H1 (cell line): ENCODE measurements at regions not wholly inside any gene's neighbourhood (a gene's known extent, or its start where the extent isn't known, plus 50 kb on each side); places are given as distances from the start of the nearest gene placed in this dataset.

Source experiments
- CTCF ChIA-PET: fragments of 300-600 bp; sonication (Branson Sonifier 250); formaldehyde crosslinking; loops from one replicate; lab custom pipeline; 2021; ENCODE audit not compliant: partially characterized antibody; lab: Charles Lee
- POLR2A ChIA-PET: fragments of 300-600 bp; sonication (Branson Sonifier 250); formaldehyde crosslinking; loops from one replicate; lab custom pipeline; 2021; ENCODE audit warnings: inconsistent platforms; ENCODE audit not compliant: partially characterized antibody; lab: Charles Lee
- DNase-seq, 2 experiments: peaks; one replicate each; pipeline versions ENCODE4 v3.0.0 to v3.0.0-alpha.2; 2010 to 2022; ENCODE audit warnings: low spot score in 2 of 2, low read depth in 1 of 2, mixed read lengths in 1 of 2
- FAIRE-seq: peaks from 2 replicates; lab custom pipeline; 2011; peaks lifted over from hg19 to GRCh38; lab: Jason Lieb, UNC
- H2AFZ ChIP-seq: 2 replicates; pipeline ENCODE4 v1.8.1; 2012; ENCODE audit warnings: low read length, inconsistent platforms
- H2AK5ac ChIP-seq: 2 replicates; pipeline ENCODE4 v1.6.1; 2013; ENCODE audit warnings: low read depth, low read length
- H2BK120ac ChIP-seq: replicated peaks from 2 replicates; pipeline ENCODE3; 2013; ENCODE audit warnings: low read depth, low read length, inconsistent platforms
- H2BK12ac ChIP-seq: 2 replicates; pipeline ENCODE4 v1.6.1; 2013; ENCODE audit warnings: low read depth, low read length
- H2BK15ac ChIP-seq: 2 replicates; pipeline ENCODE4 v1.6.1; 2013; ENCODE audit warnings: low read length
- H2BK20ac ChIP-seq: 2 replicates; pipeline ENCODE4 v1.6.1; 2013; ENCODE audit warnings: low read length
- H2BK5ac ChIP-seq: 2 replicates; pipeline ENCODE4 v1.6.1; 2013; ENCODE audit warnings: low read depth, low read length
- H3K14ac ChIP-seq: 2 replicates; pipeline ENCODE4 v1.6.1; 2013; ENCODE audit warnings: inconsistent platforms; ENCODE audit not compliant: insufficient read length
- H3K18ac ChIP-seq: 2 replicates; pipeline ENCODE4 v1.6.1; 2013; ENCODE audit warnings: low read length; ENCODE audit errors: extremely low read depth
- H3K23ac ChIP-seq: 2 replicates; pipeline ENCODE4 v1.6.1; 2013; ENCODE audit warnings: inconsistent platforms; ENCODE audit not compliant: insufficient read length
- H3K23me2 ChIP-seq: 2 replicates; pipeline ENCODE4 v1.6.1; 2013; ENCODE audit warnings: low read depth, low read length
- H3K27ac ChIP-seq: 2 replicates; pipeline ENCODE4 v1.6.1; 2011; ENCODE audit warnings: low read depth, low read length, inconsistent platforms
- H3K27me3 ChIP-seq, 4 experiments: replicated peaks in 1 of 4; 1 replicate in 1 of 4; 2 replicates in 3 of 4; pipeline versions ENCODE4 v1.6.1 to v1.8.1; 2011 to 2013; ENCODE audit warnings: low read length in 3 of 4, mild to moderate bottlenecking in 3 of 4, inconsistent platforms in 2 of 4, mixed read lengths in 2 of 4, moderate library complexity in 1 of 4; ENCODE audit not compliant: control insufficient read depth in 3 of 4, insufficient read depth in 3 of 4; ENCODE audit errors: extremely low read depth in 1 of 4
- H3K36me3 ChIP-seq, 4 experiments: 2 replicates each; pipeline versions ENCODE4 v1.6.1 to v1.8.1; 2011 to 2013; ENCODE audit warnings: mild to moderate bottlenecking in 4 of 4, low read length in 3 of 4, moderate library complexity in 2 of 4, control low read depth in 1 of 4, inconsistent platforms in 1 of 4; ENCODE audit not compliant: insufficient read depth in 4 of 4, control insufficient read depth in 2 of 4
- H3K4ac ChIP-seq: replicated peaks from 2 replicates; pipeline ENCODE3; 2013; ENCODE audit warnings: low read length, low read depth, mixed read lengths, inconsistent platforms; ENCODE audit not compliant: insufficient read length
- H3K4me1 ChIP-seq, 4 experiments: replicated peaks in 1 of 4; 1 replicate in 1 of 4; 2 replicates in 3 of 4; pipeline versions ENCODE4 v1.6.1 to v1.8.1; 2011 to 2013; ENCODE audit warnings: low read length in 3 of 4, inconsistent platforms in 2 of 4, mixed read lengths in 1 of 4; ENCODE audit not compliant: insufficient read depth in 4 of 4, control insufficient read depth in 3 of 4
- H3K4me2 ChIP-seq, 2 experiments: 2 replicates each; pipeline versions ENCODE4 v1.6.1 to v1.8.1; 2011 to 2013; ENCODE audit warnings: low read depth in 2 of 2, low read length in 2 of 2, control low read depth in 1 of 2, inconsistent platforms in 1 of 2, mild to moderate bottlenecking in 1 of 2; ENCODE audit not compliant: insufficient read depth in 1 of 2
- H3K4me3 ChIP-seq, 4 experiments: fragments of 200-600, 300-600 bp in 1 of 4; sonication (generic), shearing (Covaris generic), sonication (Bioruptor Twin) in 1 of 4; 2 replicates each; pipeline versions ENCODE4 v1.5.1 to v1.8.1; 2011 to 2016; ENCODE audit warnings: low read length in 4 of 4, low read depth in 3 of 4, control low read depth in 2 of 4, inconsistent platforms in 2 of 4, mild to moderate bottlenecking in 2 of 4, mixed read lengths in 1 of 4, moderate library complexity in 1 of 4; ENCODE audit not compliant: insufficient read depth in 2 of 4; ENCODE audit errors: extremely low read depth in 1 of 4
- H3K56ac ChIP-seq: replicated peaks from 2 replicates; pipeline ENCODE3; 2013; ENCODE audit warnings: low read depth, mild to moderate bottlenecking, mixed read lengths, low read length, inconsistent platforms; ENCODE audit not compliant: insufficient read length
- H3K79me1 ChIP-seq: 2 replicates; pipeline ENCODE4 v1.6.1; 2013; ENCODE audit warnings: low read depth, low read length, control low read depth
- H3K79me2 ChIP-seq, 2 experiments: 2 replicates each; pipeline versions ENCODE4 v1.6.1 to v1.8.1; 2012 to 2013; ENCODE audit warnings: low read length in 2 of 2, mild to moderate bottlenecking in 2 of 2, inconsistent platforms in 1 of 2; ENCODE audit not compliant: insufficient read depth in 2 of 2, control insufficient read depth in 1 of 2
- H3K9ac ChIP-seq, 4 experiments: replicated peaks in 1 of 4; 1 replicate in 1 of 4; 2 replicates in 3 of 4; pipeline versions ENCODE4 v1.6.1 to v1.8.1; 2011 to 2013; ENCODE audit warnings: low read depth in 3 of 4, low read length in 3 of 4, control low read depth in 2 of 4, mild to moderate bottlenecking in 2 of 4, moderate library complexity in 2 of 4, inconsistent platforms in 1 of 4; ENCODE audit errors: extremely low read depth in 1 of 4
- H3K9me3 ChIP-seq, 2 experiments: 2 replicates each; pipeline versions ENCODE4 v1.6.1 to v1.8.1; 2012 to 2013; ENCODE audit warnings: mild to moderate bottlenecking in 2 of 2, moderate library complexity in 2 of 2, control low read depth in 1 of 2, inconsistent platforms in 1 of 2, low read depth in 1 of 2, low read length in 1 of 2, mixed read lengths in 1 of 2; ENCODE audit not compliant: insufficient read depth in 2 of 2
- H4K20me1 ChIP-seq, 2 experiments: replicated peaks in 1 of 2; 2 replicates each; pipeline versions ENCODE3 to v1.8.1; 2011 to 2013; ENCODE audit warnings: inconsistent platforms in 2 of 2, low read length in 2 of 2, mild to moderate bottlenecking in 1 of 2; ENCODE audit not compliant: insufficient read depth in 2 of 2, control insufficient read depth in 1 of 2
- H4K5ac ChIP-seq: 2 replicates; pipeline ENCODE4 v1.6.1; 2013; ENCODE audit warnings: low read length, low read depth, mixed read lengths, inconsistent platforms; ENCODE audit not compliant: insufficient read length
- H4K8ac ChIP-seq: 2 replicates; pipeline ENCODE4 v1.8.0; 2013; ENCODE audit warnings: mild to moderate bottlenecking, moderate library complexity, low read length, inconsistent platforms; ENCODE audit not compliant: insufficient read depth; ENCODE audit errors: extremely low read depth
- H4K91ac ChIP-seq: replicated peaks from 2 replicates; pipeline ENCODE3; 2013; ENCODE audit warnings: low read length, mixed read lengths, inconsistent platforms; ENCODE audit not compliant: insufficient read length
- BCL11A ChIP-seq, 2 experiments: IDR thresholded peaks; one replicate each; pipeline ENCODE4 v1.6.1; 2011; ENCODE audit warnings: low read depth in 2 of 2, low read length in 2 of 2, mild to moderate bottlenecking in 2 of 2
- GTF2F1 ChIP-seq: IDR thresholded peaks from 2 replicates; pipeline ENCODE4 v1.6.1; 2012; ENCODE audit warnings: low read depth, low read length, improper control_type of control experiment, borderline replicate concordance
- JUND ChIP-seq: IDR thresholded peaks from 2 replicates; pipeline ENCODE4 v1.6.1; 2011; ENCODE audit warnings: mild to moderate bottlenecking, improper control_type of control experiment, low read length
- KDM1A ChIP-seq: fragments of 200-600, 300-600 bp; sonication (generic); IDR thresholded peaks from 2 replicates; pipeline ENCODE4 v1.7.1; 2016; ENCODE audit warnings: mild to moderate bottlenecking, low read length, borderline replicate concordance
- RFX5 ChIP-seq: IDR thresholded peaks from 2 replicates; pipeline ENCODE4 v1.6.1; 2011; ENCODE audit warnings: low read depth, low read length, improper control_type of control experiment, borderline replicate concordance
- RNF2 ChIP-seq: fragments of 200-900, 300-1000 bp; sonication (generic); IDR thresholded peaks from 2 replicates; pipeline ENCODE4 v1.7.1; 2016; ENCODE audit warnings: borderline replicate concordance, low read depth, mild to moderate bottlenecking, antibody characterized with exemption, low read length; ENCODE audit not compliant: poor library complexity, severe bottlenecking; ENCODE audit errors: missing control alignments
- SRF ChIP-seq: IDR thresholded peaks from 2 replicates; pipeline ENCODE4 v1.6.1; 2011; ENCODE audit warnings: mild to moderate bottlenecking, low read depth, low read length, moderate library complexity
- WGBS, 2 experiments: shearing (Covaris generic) in 1 of 2; methylation state at CpG; one replicate each; pipeline versions ENCODE4 v1.1.6 to v1.1.7; 2013 to 2015; ENCODE audit warnings: low lambda C conversion rate in 2 of 2, mixed read lengths in 2 of 2, inconsistent platforms in 1 of 2, low coverage in 1 of 2, missing lambda C conversion rate in 1 of 2; ENCODE audit not compliant: insufficient replicate concordance in 2 of 2, insufficient coverage in 1 of 2, insufficient read length in 1 of 2; ENCODE audit errors: extremely low coverage in 1 of 2, missing lambda C conversion rate in 1 of 2; 5-methylcytosine and 5-hydroxymethylcytosine counted together
- TF ChIP-seq, protein P1 (sequence below), 3 experiments: IDR thresholded peaks; 1 replicate in 2 of 3; 2 replicates in 1 of 3; pipeline versions ENCODE4 v1.5.1 to v1.6.1; 2011; ENCODE audit warnings: low read length in 3 of 3, mild to moderate bottlenecking in 3 of 3, inconsistent platforms in 2 of 3, low read depth in 1 of 3, moderate library complexity in 1 of 3; ENCODE audit not compliant: insufficient read depth in 1 of 3; ENCODE audit errors: control extremely low read depth in 1 of 3

DNA sequence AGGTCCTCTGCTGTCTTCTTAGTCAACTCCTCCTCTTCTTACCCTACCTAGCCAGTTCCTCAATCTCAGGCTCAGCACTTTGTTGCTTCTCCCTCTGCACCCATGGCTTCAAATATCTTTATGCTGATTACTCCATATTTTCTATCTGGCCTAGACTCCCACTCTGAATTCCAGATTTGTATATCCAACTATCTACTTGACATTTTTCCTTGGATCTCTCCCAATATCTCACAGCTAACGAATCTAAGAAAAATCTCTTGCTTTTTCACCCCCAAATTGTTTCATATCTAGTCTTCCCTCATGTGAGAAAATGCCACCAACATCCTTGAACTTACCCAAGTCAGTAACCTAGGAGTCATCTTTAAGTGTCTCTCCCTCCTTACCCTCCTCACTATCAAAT, 176.4 kb upstream of the ERCC4 start:
- no peak overlapping the region for H4K5ac ChIP-seq
- no peak overlapping the region for H3K27ac ChIP-seq
- H3K9me3 ChIP-seq = peaks cover 6 to 13% of the 10 kb centered on the region in 2 experiments; a peak in 2 of 4 replicates
- CTCF ChIA-PET = interaction anchor here (0.7 to 1.1 kb wide), 2 partner anchors 24 to 262 kb away, joined by 4 read pairs; no protein-coding TSS in a partner anchor
- H3K4me2 ChIP-seq = no peak overlapping the region
- no peak for TF ChIP-seq KDM1A
- no peak for TF ChIP-seq RFX5
- TF ChIP-seq JUND = no peak
- no peak for TF ChIP-seq SRF
- no peak for TF ChIP-seq BCL11A (IDR thresholded peaks at IDR 0.05; ENCODE audit: low read depth in 2 of 2, low read length in 2 of 2)
- TF ChIP-seq GTF2F1 = no peak
- TF ChIP-seq, protein P1, sequence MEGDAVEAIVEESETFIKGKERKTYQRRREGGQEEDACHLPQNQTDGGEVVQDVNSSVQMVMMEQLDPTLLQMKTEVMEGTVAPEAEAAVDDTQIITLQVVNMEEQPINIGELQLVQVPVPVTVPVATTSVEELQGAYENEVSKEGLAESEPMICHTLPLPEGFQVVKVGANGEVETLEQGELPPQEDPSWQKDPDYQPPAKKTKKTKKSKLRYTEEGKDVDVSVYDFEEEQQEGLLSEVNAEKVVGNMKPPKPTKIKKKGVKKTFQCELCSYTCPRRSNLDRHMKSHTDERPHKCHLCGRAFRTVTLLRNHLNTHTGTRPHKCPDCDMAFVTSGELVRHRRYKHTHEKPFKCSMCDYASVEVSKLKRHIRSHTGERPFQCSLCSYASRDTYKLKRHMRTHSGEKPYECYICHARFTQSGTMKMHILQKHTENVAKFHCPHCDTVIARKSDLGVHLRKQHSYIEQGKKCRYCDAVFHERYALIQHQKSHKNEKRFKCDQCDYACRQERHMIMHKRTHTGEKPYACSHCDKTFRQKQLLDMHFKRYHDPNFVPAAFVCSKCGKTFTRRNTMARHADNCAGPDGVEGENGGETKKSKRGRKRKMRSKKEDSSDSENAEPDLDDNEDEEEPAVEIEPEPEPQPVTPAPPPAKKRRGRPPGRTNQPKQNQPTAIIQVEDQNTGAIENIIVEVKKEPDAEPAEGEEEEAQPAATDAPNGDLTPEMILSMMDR (IDR thresholded peaks at IDR 0.05; ENCODE audit: control extremely low read depth in 1 of 3, insufficient read depth in 1 of 3, low read depth in 1 of 3, low read length in 3 of 3) = no peak
- no peak for TF ChIP-seq RNF2
- H4K91ac ChIP-seq = no peak overlapping the region
- H3K9ac ChIP-seq = no peak overlapping the region
- H3K14ac ChIP-seq = no peak overlapping the region
- H3K4me1 ChIP-seq = no peaks in the 10 kb centered on the region
- no peak overlapping the region for H3K4ac ChIP-seq
- H3K79me2 ChIP-seq = no peaks in the 10 kb centered on the region
- no peak overlapping the region for H2BK15ac ChIP-seq
- H3K4me3 ChIP-seq = no peak overlapping the region
- no peaks in the 10 kb centered on the region for H4K20me1 ChIP-seq
- H3K23me2 ChIP-seq = no peaks in the 10 kb centered on the region
- H2AFZ ChIP-seq = no peak overlapping the region
- no peak overlapping the region for H4K8ac ChIP-seq
- H3K79me1 ChIP-seq = no peaks in the 10 kb centered on the region; the same call in 1 of the 2 replicates
- POLR2A ChIA-PET = interaction anchor here (0.7 kb wide), 1 partner anchor 120 kb away, joined by 3 read pairs; no protein-coding TSS in a partner anchor
- no peak overlapping the region for H3K56ac ChIP-seq
- no peak overlapping the region for H3K18ac ChIP-seq
- H3K23ac ChIP-seq = no peak overlapping the region
- no peak overlapping the region for H2BK120ac ChIP-seq
- H2BK12ac ChIP-seq = no peak overlapping the region
- 88% methylated on average over 1 of the region's 1 CpG; no CpG with 5 or more reads in 1 of the 2 experiments for WGBS, 2 experiments
- no peaks in the 10 kb centered on the region for H3K36me3 ChIP-seq
- DNase-seq (no peak), FAIRE-seq (no peak)
- no peak overlapping the region for H2BK20ac ChIP-seq
- H3K27me3 ChIP-seq = no peaks in the 10 kb centered on the region
- H2AK5ac ChIP-seq = no peak overlapping the region
- H2BK5ac ChIP-seq = no peak overlapping the region
